BLaER1 (cell line): ENCODE measurements at regions not wholly inside any gene's neighbourhood (a gene's known extent, or its start where the extent isn't known, plus 50 kb on each side); places are given as distances from the start of the nearest gene placed in this dataset.

Experiments
- H3K27ac ChIP-seq: shearing (Covaris generic); formaldehyde crosslinking; 2 replicates; pipeline ENCODE4 v1.8.1; 2022
- H3K27me3 ChIP-seq: shearing (Covaris generic); formaldehyde crosslinking; 2 replicates; pipeline ENCODE4 v1.8.1; 2022
- H3K36me3 ChIP-seq: shearing (Covaris generic); formaldehyde crosslinking; 2 replicates; pipeline ENCODE4 v1.8.1; 2022
- H3K4me1 ChIP-seq: shearing (Covaris generic); formaldehyde crosslinking; 2 replicates; pipeline ENCODE4 v1.8.1; 2022
- H3K4me2 ChIP-seq: shearing (Covaris generic); formaldehyde crosslinking; 2 replicates; pipeline ENCODE4 v1.8.1; 2022
- H3K4me3 ChIP-seq: shearing (Covaris generic); formaldehyde crosslinking; 2 replicates; pipeline ENCODE4 v1.8.1; 2022
- H3K9ac ChIP-seq: shearing (Covaris generic); formaldehyde crosslinking; 2 replicates; pipeline ENCODE4 v1.8.1; 2022
- H3K9me3 ChIP-seq: shearing (Covaris generic); formaldehyde crosslinking; 2 replicates; pipeline ENCODE4 v1.8.1; 2022
- H4K20me1 ChIP-seq: shearing (Covaris generic); formaldehyde crosslinking; 2 replicates; pipeline ENCODE4 v1.8.1; 2022
- Cebpa-rat ChIP-seq: shearing (Covaris generic); IDR thresholded peaks from 2 replicates; pipeline ENCODE4 v1.8.1; 2022

DNA sequence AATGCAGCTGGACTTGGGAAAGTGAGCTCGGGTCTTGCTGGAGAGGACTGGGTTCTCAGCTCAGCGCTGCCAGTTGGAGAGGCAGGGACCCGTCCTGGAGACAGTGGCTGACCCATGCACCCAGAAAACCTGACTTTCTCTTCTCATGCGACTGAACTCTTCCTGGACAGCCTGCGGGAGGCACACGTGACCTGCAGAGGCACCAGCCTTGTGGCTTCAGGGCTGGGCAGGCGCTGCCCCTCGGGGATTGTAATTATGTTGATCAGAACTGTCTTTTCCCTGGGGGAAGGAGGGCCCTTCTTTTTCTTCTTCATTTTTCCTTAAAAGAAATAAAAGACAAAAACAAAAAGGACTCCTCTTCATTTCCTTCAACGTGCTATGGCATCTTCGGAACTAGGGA is 198.1 kb downstream of the VAPA start:
- Histone ChIP-seq H3K27ac (peak overlapping the region; percentile 21; the same call in 1 of the 2 replicates), H3K4me2 (peak overlapping the region; percentile 80), H3K9ac (peak overlapping the region; percentile 20; the same call in 1 of the 2 replicates), H3K27me3 (no peaks in the 10 kb centered on the region), H3K4me3 (peak overlapping the region; percentile 2; the same call in 1 of the 2 replicates), H3K36me3 (no peaks in the 10 kb centered on the region), H4K20me1 (no peaks in the 10 kb centered on the region), H3K4me1 (peaks cover 30% of the 10 kb centered on the region), H3K9me3 (no peaks in the 10 kb centered on the region)
- TF ChIP-seq Cebpa-rat, result no peak

DNA sequence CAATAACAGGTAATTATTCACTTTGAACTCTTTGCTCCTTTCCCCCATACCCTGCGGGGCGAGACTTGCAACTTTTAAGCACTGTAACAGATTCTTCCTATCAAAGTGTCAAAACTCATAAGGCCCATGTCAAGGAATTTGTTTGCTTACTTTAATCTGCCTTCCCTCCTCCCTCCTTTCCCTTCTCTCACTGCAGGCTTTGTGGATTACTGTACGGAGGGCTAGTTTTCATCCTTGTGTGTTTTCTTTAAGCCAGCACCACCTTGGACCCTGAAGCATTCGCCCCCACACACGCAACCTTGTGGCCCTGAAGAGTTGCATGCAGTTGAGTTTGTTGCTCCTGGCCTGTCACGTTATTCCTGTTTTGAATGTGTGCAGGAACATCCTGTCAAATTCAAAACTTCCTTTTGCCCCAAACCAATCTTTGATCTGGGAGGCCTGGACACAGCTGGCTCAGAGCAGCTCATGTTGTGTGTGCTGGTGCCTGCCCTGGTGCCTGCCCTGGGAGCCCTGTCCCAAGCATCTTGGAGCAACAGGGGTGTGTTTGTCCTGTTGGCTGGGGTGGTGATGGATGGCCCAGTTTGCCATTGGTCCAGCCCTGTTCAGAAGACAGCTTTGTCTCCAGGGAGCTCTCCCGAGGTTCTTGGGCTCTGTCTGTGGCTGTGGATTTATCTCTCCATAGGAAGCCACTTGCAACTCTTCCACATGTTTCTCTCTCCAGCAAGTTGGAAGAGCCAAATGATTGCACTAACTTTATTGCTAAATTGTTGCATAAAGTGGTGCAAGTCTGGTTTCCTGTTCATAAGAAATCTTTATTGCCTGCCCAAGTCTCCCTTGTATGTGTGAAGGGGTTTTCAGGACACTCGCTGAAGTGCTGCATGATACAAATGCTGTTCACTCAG is 199.6 kb downstream of the VAPA start:
- Histone ChIP-seq H3K4me3 (no peak overlapping the region), H3K4me2 (peak overlapping the region; percentile 80), H3K27ac (no peak overlapping the region)

DNA sequence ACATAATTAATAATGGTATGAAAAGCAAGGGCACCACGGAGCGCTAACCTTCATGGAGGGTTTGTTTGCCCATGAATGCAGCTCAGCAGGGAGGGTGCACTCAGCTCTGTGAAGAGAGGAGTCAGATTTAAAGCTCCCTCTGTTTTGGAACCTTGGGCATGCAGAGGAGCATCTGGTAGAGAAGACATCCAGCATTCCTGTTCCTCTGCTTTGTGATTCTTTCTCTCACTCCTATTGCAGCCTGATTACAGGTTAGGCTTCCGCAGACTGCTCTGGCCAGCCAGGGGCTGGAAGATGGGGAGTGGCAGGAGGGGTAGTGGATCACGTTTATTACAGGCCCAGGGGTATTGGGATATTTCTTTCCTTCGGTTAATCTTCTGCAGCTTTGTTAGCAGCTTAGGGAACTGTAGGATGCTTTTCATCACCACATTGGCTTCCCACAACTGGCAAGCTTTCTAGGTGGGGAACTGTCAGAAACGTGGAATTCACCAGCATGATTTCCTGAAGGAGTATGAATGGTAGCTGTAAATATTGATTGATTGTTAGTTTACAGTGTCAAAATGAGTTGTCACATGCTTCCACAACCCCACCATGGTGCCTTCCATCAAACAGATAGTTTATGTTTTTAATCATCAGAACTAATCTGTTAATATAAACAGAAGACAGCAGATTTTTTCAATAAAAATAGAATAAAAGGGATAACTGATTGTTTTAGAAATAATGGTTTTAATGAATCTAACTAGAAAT is 201.1 kb downstream of the VAPA start:
- TF ChIP-seq Cebpa-rat, result no peak
- Histone ChIP-seq H3K4me2 (no peak overlapping the region), H3K36me3 (no peaks in the 10 kb centered on the region), H3K9me3 (peaks cover 6% of the 10 kb centered on the region; the same call in 1 of the 2 replicates), H4K20me1 (no peaks in the 10 kb centered on the region), H3K27ac (no peak overlapping the region), H3K27me3 (no peaks in the 10 kb centered on the region), H3K4me1 (peaks cover 33% of the 10 kb centered on the region), H3K9ac (no peak overlapping the region), H3K4me3 (no peak overlapping the region)

More for the DNA sequence above, 199.6 kb downstream of the VAPA start:
- no peaks in the 10 kb centered on the region for H4K20me1 ChIP-seq
- peaks cover 30% of the 10 kb centered on the region for H3K4me1 ChIP-seq
- no peaks in the 10 kb centered on the region for H3K36me3 ChIP-seq
- H3K9ac ChIP-seq, result no peak overlapping the region
- H3K27me3 ChIP-seq, result no peaks in the 10 kb centered on the region
- no peaks in the 10 kb centered on the region for H3K9me3 ChIP-seq
- no peak for TF ChIP-seq Cebpa-rat

DNA sequence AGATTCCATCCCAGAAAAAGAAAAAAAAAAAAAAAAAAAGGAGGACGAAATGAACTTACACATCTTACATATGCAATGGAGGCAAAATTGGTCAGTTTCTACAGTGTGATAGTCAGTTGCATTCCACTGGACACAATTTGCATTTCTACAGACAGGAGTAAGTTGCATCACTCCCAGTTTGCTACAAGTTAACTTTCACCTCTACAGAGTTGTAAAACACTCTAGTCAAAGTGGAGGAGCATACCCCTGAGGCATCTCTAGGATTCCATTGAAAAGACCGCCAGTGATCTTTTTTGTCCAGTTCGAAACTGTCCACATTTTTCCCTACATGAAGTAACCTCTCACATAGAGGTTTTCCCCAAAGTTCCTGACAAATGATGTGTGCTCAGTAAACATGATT is 202.8 kb downstream of the VAPA start:
- Histone ChIP-seq H3K36me3 (no peaks in the 10 kb centered on the region), H3K4me3 (no peak overlapping the region), H3K4me1 (peaks cover 32% of the 10 kb centered on the region), H3K9ac (no peak overlapping the region), H4K20me1 (no peaks in the 10 kb centered on the region), H3K4me2 (no peak overlapping the region), H3K27ac (no peak overlapping the region), H3K9me3 (peaks cover 6% of the 10 kb centered on the region; the same call in 1 of the 2 replicates), H3K27me3 (no peaks in the 10 kb centered on the region)
- no peak for TF ChIP-seq Cebpa-rat

DNA sequence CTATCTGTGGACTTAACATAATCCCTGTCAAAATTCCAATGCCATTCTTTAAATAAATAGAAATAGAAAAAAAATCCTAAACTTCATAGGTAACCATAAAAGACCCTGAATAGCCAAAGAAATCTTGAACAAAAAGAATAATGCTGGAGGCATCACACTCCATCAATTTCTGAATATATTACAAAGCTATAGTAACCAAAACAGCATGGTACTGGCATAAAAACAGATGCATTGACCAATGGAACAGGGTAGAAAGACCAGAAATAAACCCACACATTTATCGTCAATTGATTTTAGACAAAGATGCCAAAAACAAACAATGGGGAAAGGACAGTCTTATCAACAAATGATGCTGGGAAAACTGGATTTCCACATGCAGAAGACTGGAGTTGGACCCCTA is 205.7 kb downstream of the VAPA start:
- no peak for TF ChIP-seq Cebpa-rat
- H3K9ac ChIP-seq, result no peak overlapping the region
- no peak overlapping the region for H3K27ac ChIP-seq
- H3K4me2 ChIP-seq, result peak overlapping the region; percentile 32; the same call in 1 of the 2 replicates
- H4K20me1 ChIP-seq, result no peaks in the 10 kb centered on the region
- H3K9me3 ChIP-seq, result peaks cover 6% of the 10 kb centered on the region; the same call in 1 of the 2 replicates
- H3K4me1 ChIP-seq, result peaks cover 17% of the 10 kb centered on the region
- H3K27me3 ChIP-seq, result no peaks in the 10 kb centered on the region
- H3K36me3 ChIP-seq, result no peaks in the 10 kb centered on the region
- H3K4me3 ChIP-seq, result no peak overlapping the region

DNA sequence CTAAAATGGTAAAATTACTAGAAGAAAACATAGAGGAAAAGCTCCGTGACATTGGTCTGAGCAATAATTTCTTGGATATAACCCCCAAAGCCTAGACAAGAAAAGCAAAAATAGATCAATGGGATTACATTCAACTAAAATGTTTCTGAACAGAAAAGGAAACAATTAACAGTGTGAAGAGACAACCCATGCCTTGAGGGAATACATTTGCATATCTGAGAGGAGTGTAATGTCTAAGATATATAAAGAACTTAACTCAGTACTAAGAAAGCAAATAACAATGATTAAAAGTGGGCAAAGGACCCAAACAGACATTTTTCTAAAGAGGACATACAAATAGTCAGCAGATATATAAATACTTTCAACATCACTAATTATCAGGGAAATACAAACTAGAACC is 206.2 kb downstream of the VAPA start:
- H3K4me2 ChIP-seq, result peak overlapping the region; percentile 32; the same call in 1 of the 2 replicates
- peaks cover 17% of the 10 kb centered on the region for H3K4me1 ChIP-seq
- H3K27me3 ChIP-seq, result no peaks in the 10 kb centered on the region
- no peaks in the 10 kb centered on the region for H3K36me3 ChIP-seq
- no peaks in the 10 kb centered on the region for H4K20me1 ChIP-seq
- no peak overlapping the region for H3K9ac ChIP-seq
- no peak for TF ChIP-seq Cebpa-rat
- H3K4me3 ChIP-seq, result no peak overlapping the region
- no peak overlapping the region for H3K27ac ChIP-seq
- peaks cover 6% of the 10 kb centered on the region; the same call in 1 of the 2 replicates for H3K9me3 ChIP-seq

DNA sequence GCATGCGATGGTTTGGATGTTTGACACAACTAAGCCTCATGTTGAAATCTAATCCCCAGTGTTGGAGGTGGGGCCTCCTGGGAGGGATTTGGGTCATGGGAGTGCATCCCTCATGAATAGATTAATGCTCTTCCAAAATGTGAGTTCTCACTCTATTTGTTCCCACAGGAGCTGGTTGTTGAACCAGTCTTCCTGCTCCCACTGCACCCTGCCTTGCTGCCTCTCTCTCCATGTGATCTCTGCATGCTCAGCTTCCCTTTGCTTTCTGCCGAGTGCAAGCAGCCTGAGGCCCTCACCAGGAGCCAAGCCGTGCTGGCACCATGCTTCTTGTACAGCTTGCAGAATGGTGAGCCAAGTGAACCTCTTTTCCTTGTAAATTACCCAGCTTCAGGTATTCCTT is 206.8 kb downstream of the VAPA start:
- H3K36me3 ChIP-seq, result no peaks in the 10 kb centered on the region
- no peak overlapping the region for H3K9ac ChIP-seq
- H3K27ac ChIP-seq, result no peak overlapping the region
- H3K9me3 ChIP-seq, result peaks cover 6% of the 10 kb centered on the region; the same call in 1 of the 2 replicates
- no peaks in the 10 kb centered on the region for H3K27me3 ChIP-seq
- no peak overlapping the region; the same call in 1 of the 2 replicates for H3K4me2 ChIP-seq
- H3K4me3 ChIP-seq, result no peak overlapping the region
- H3K4me1 ChIP-seq, result peaks cover 17% of the 10 kb centered on the region
- H4K20me1 ChIP-seq, result no peaks in the 10 kb centered on the region
- no peak for TF ChIP-seq Cebpa-rat

DNA sequence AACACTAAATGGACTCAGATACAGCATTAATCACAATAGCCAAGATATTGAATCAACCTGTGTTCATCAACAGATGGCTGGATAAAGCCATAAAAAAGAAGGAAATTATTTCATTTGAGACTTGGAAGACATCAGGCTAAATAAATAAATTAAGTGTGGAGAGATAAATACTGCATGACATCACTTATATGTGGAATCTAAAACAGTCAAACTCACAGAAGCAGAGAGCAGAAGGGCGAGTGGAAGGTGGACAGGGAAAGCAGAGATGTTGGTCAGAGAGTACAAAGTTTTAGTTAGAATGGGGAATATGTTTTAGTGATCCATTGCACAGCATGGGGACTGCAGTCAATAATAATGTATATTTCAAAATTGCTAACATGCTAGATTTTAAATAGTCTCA is 207.2 kb downstream of the VAPA start:
- Histone ChIP-seq H3K4me2 (no peak overlapping the region), H3K9ac (no peak overlapping the region)

DNA sequence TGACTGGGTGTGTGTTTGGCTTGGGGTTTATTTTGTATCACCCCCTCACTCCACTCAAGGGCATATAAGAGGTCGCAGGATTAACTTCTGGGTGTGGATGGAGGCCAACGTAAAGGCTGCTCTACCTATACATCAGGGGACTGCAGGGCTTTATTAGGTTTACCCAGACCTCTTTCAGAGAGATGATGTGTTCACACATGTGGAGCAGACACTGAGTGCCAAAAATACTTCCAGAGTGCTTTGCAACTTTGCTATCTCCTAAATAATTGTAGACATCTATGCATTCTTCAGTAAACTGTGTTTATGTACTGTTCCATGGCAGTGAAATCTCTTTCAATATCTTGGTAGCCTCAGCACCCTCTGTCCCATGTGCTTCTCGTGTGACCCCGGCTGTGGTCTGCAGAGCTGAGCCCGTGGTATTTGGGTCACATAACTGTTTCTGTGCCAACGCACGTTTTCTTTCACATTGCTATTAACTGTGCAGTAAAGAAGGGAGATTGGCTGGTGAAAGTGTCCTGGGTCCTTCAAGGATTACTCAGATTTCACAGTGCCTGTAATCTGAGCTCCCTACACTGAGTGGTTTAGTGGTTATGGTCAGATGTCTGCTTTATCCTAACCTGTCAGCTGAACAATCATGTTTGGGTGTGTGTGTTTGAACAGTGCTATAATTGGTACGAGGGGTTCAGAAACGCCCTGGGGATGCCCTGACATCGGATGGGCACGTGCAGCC is 208.1 kb downstream of the VAPA start:
- no peaks in the 10 kb centered on the region for H3K36me3 ChIP-seq
- no peak overlapping the region for H3K9ac ChIP-seq
- no peak overlapping the region for H3K27ac ChIP-seq
- TF ChIP-seq Cebpa-rat, result no peak
- peaks cover 6% of the 10 kb centered on the region; the same call in 1 of the 2 replicates for H3K9me3 ChIP-seq
- no peak overlapping the region for H3K4me2 ChIP-seq
- H3K4me3 ChIP-seq, result no peak overlapping the region
- H3K27me3 ChIP-seq, result no peaks in the 10 kb centered on the region
- peaks cover 17% of the 10 kb centered on the region for H3K4me1 ChIP-seq
- no peaks in the 10 kb centered on the region for H4K20me1 ChIP-seq

More for the DNA sequence above, 207.2 kb downstream of the VAPA start:
- H4K20me1 ChIP-seq, result no peaks in the 10 kb centered on the region
- H3K36me3 ChIP-seq, result no peaks in the 10 kb centered on the region
- H3K4me1 ChIP-seq, result peaks cover 17% of the 10 kb centered on the region
- H3K27me3 ChIP-seq, result no peaks in the 10 kb centered on the region
- H3K4me3 ChIP-seq, result no peak overlapping the region
- TF ChIP-seq Cebpa-rat, result no peak
- H3K9me3 ChIP-seq, result peaks cover 6% of the 10 kb centered on the region; the same call in 1 of the 2 replicates
- H3K27ac ChIP-seq, result no peak overlapping the region
